ENCODE measurements at regions not wholly inside any gene's neighbourhood (a gene's known extent, or its start where the extent isn't known, plus 50 kb on each side); places are given as distances from the start of the nearest gene placed in this dataset.

GRCh38 chr14:34135492-34135891 lies 184.6 kb upstream of the EGLN3 start:
- Histone ChIP-seq H3K4me3 (ENCODE audit: low read length in 2 of 2) (no peak overlapping the region), H3K9me3 (ENCODE audit: control insufficient read depth, low read length) (no peaks in the 10 kb centered on the region), H3K27me3 (ENCODE audit: control insufficient read depth in 1 of 2, insufficient read depth in 2 of 2, low read length in 1 of 2) (no peaks in the 10 kb centered on the region), H3K36me3 (ENCODE audit: control insufficient read depth in 1 of 2, insufficient read depth in 2 of 2, low read length in 1 of 2) (no peaks in the 10 kb centered on the region), H3K4me1 (ENCODE audit: control insufficient read depth in 1 of 2, insufficient read depth in 2 of 2, low read length in 2 of 2) (no peaks in the 10 kb centered on the region), H3K27ac (ENCODE audit: low read depth in 1 of 2, low read length in 2 of 2) (no peak overlapping the region)
- ATAC-seq (ENCODE audit: low FRiP score): no peak
- intact Hi-C loops (cut with DNase I): no loop called here
- no peak for DNase-seq
- WGBS, 2 donors: 88 to 89% methylated on average over 7 of the region's 7 CpGs

GRCh38 chr14:34134484-34134883 lies 183.6 kb upstream of the EGLN3 start:
- H3K4me3 ChIP-seq (ENCODE audit: low read length in 2 of 2): no peak overlapping the region
- DNase-seq (no peak), ATAC-seq (ENCODE audit: low FRiP score) (no peak)
- no peaks in the 10 kb centered on the region for H3K27me3 ChIP-seq (ENCODE audit: control insufficient read depth in 1 of 2, insufficient read depth in 2 of 2, low read length in 1 of 2)
- H3K4me1 ChIP-seq (ENCODE audit: control insufficient read depth in 1 of 2, insufficient read depth in 2 of 2, low read length in 2 of 2): no peaks in the 10 kb centered on the region
- no peaks in the 10 kb centered on the region for H3K36me3 ChIP-seq (ENCODE audit: control insufficient read depth in 1 of 2, insufficient read depth in 2 of 2, low read length in 1 of 2)
- intact Hi-C loops (cut with DNase I): no loop called here
- no peaks in the 10 kb centered on the region for H3K9me3 ChIP-seq (ENCODE audit: control insufficient read depth, low read length)
- 95 to 98% methylated on average over 3 of the region's 3 CpGs for WGBS, 2 donors
- no peak overlapping the region for H3K27ac ChIP-seq (ENCODE audit: low read depth in 1 of 2, low read length in 2 of 2)

GRCh38 chr14:34129927-34130552 lies 179.2 kb upstream of the EGLN3 start:
- H3K9me3 ChIP-seq (ENCODE audit: control insufficient read depth, low read length): no peaks in the 10 kb centered on the region
- no peak overlapping the region for H3K27ac ChIP-seq (ENCODE audit: low read depth in 1 of 2, low read length in 2 of 2)
- no peak overlapping the region for H3K4me3 ChIP-seq (ENCODE audit: low read length in 2 of 2)
- DNase-seq (no peak), ATAC-seq (ENCODE audit: low FRiP score) (no peak)
- H3K27me3 ChIP-seq (ENCODE audit: control insufficient read depth in 1 of 2, insufficient read depth in 2 of 2, low read length in 1 of 2): no peaks in the 10 kb centered on the region
- H3K36me3 ChIP-seq (ENCODE audit: control insufficient read depth in 1 of 2, insufficient read depth in 2 of 2, low read length in 1 of 2): no peaks in the 10 kb centered on the region
- 88 to 95% methylated on average over 7 of the region's 7 CpGs for WGBS, 2 donors
- intact Hi-C loops (cut with DNase I): no loop called here
- H3K4me1 ChIP-seq (ENCODE audit: control insufficient read depth in 1 of 2, insufficient read depth in 2 of 2, low read length in 2 of 2): no peaks in the 10 kb centered on the region

- intact Hi-C loops (cut with DNase I): no loop called here
- H3K27me3 ChIP-seq (ENCODE audit: control insufficient read depth in 1 of 2, insufficient read depth in 2 of 2, low read length in 1 of 2): no peaks in the 10 kb centered on the region
- WGBS, 2 donors: 24 to 31% methylated on average over 9 of the region's 9 CpGs
- DNase-seq: peak in 1 of 2 donors; percentile 57
- H3K36me3 ChIP-seq (ENCODE audit: control insufficient read depth in 1 of 2, insufficient read depth in 2 of 2, low read length in 1 of 2): no peaks in the 10 kb centered on the region
- no peak overlapping the region for H3K4me3 ChIP-seq (ENCODE audit: low read length in 2 of 2)
- H3K9me3 ChIP-seq (ENCODE audit: control insufficient read depth, low read length): no peaks in the 10 kb centered on the region
- no peak for ATAC-seq (ENCODE audit: low FRiP score)
- no peaks in the 10 kb centered on the region for H3K4me1 ChIP-seq (ENCODE audit: control insufficient read depth in 1 of 2, insufficient read depth in 2 of 2, low read length in 2 of 2)
- H3K27ac ChIP-seq (ENCODE audit: low read depth in 1 of 2, low read length in 2 of 2): peak overlapping the region in 1 of 2 donors; percentile 13
These were observed 177.8 kb upstream of the EGLN3 start for GRCh38 chr14:34128665-34129064.

- no peaks in the 10 kb centered on the region for H3K36me3 ChIP-seq (ENCODE audit: control insufficient read depth in 1 of 2, insufficient read depth in 2 of 2, low read length in 1 of 2)
- H3K9me3 ChIP-seq (ENCODE audit: control insufficient read depth, low read length): no peaks in the 10 kb centered on the region
- no peaks in the 10 kb centered on the region for H3K4me1 ChIP-seq (ENCODE audit: control insufficient read depth in 1 of 2, insufficient read depth in 2 of 2, low read length in 2 of 2)
- no peak overlapping the region for H3K4me3 ChIP-seq (ENCODE audit: low read length in 2 of 2)
- H3K27me3 ChIP-seq (ENCODE audit: control insufficient read depth in 1 of 2, insufficient read depth in 2 of 2, low read length in 1 of 2): no peaks in the 10 kb centered on the region
- DNase-seq: no peak
- intact Hi-C loops (cut with DNase I): no loop called here
- no peak for ATAC-seq (ENCODE audit: low FRiP score)
- 92 to 93% methylated on average over 4 of the region's 4 CpGs for WGBS, 2 donors
- H3K27ac ChIP-seq (ENCODE audit: low read depth in 1 of 2, low read length in 2 of 2): no peak overlapping the region
These were observed 175.7 kb upstream of the EGLN3 start for GRCh38 chr14:34126586-34126985.

- WGBS, 2 donors: 69 to 74% methylated on average over 4 of the region's 4 CpGs
- intact Hi-C loops (cut with DNase I): loop anchor here in 1 of 2 donors (5.0 kb wide), 1 partner anchor 108 kb away; no protein-coding TSS in a partner anchor
- Histone ChIP-seq H3K36me3 (ENCODE audit: control insufficient read depth in 1 of 2, insufficient read depth in 2 of 2, low read length in 1 of 2) (no peaks in the 10 kb centered on the region), H3K4me1 (ENCODE audit: control insufficient read depth in 1 of 2, insufficient read depth in 2 of 2, low read length in 2 of 2) (no peaks in the 10 kb centered on the region), H3K27me3 (ENCODE audit: control insufficient read depth in 1 of 2, insufficient read depth in 2 of 2, low read length in 1 of 2) (no peaks in the 10 kb centered on the region), H3K9me3 (ENCODE audit: control insufficient read depth, low read length) (no peaks in the 10 kb centered on the region), H3K27ac (ENCODE audit: low read depth in 1 of 2, low read length in 2 of 2) (no peak overlapping the region), H3K4me3 (ENCODE audit: low read length in 2 of 2) (no peak overlapping the region)
- DNase-seq (no peak), ATAC-seq (ENCODE audit: low FRiP score) (no peak)
These were observed 173.7 kb upstream of the EGLN3 start for GRCh38 chr14:34124585-34124984.

GRCh38 chr14:34122650-34123049 lies 171.8 kb upstream of the EGLN3 start:
- intact Hi-C loops (cut with DNase I): loop anchor here in 1 of 2 donors (5.0 kb wide), 1 partner anchor 110 kb away; no protein-coding TSS in a partner anchor
- WGBS, 2 donors: 13 to 20% methylated on average over 1 of the region's 1 CpG
- H3K4me1 ChIP-seq (ENCODE audit: control insufficient read depth in 1 of 2, insufficient read depth in 2 of 2, low read length in 2 of 2): no peaks in the 10 kb centered on the region
- H3K27ac ChIP-seq (ENCODE audit: low read depth in 1 of 2, low read length in 2 of 2): no peak overlapping the region
- DNase-seq (no peak), ATAC-seq (ENCODE audit: low FRiP score) (no peak)
- no peaks in the 10 kb centered on the region for H3K36me3 ChIP-seq (ENCODE audit: control insufficient read depth in 1 of 2, insufficient read depth in 2 of 2, low read length in 1 of 2)
- H3K4me3 ChIP-seq (ENCODE audit: low read length in 2 of 2): no peak overlapping the region
- no peaks in the 10 kb centered on the region for H3K9me3 ChIP-seq (ENCODE audit: control insufficient read depth, low read length)
- H3K27me3 ChIP-seq (ENCODE audit: control insufficient read depth in 1 of 2, insufficient read depth in 2 of 2, low read length in 1 of 2): no peaks in the 10 kb centered on the region

GRCh38 chr14:34122081-34122480 lies 171.2 kb upstream of the EGLN3 start:
- intact Hi-C loops (cut with DNase I): loop anchor here in 1 of 2 donors (5.0 kb wide), 1 partner anchor 110 kb away; no protein-coding TSS in a partner anchor
- no peaks in the 10 kb centered on the region for H3K36me3 ChIP-seq (ENCODE audit: control insufficient read depth in 1 of 2, insufficient read depth in 2 of 2, low read length in 1 of 2)
- WGBS, 2 donors: 60 to 62% methylated on average over 3 of the region's 3 CpGs
- no peaks in the 10 kb centered on the region for H3K9me3 ChIP-seq (ENCODE audit: control insufficient read depth, low read length)
- no peak for DNase-seq
- no peak overlapping the region for H3K27ac ChIP-seq (ENCODE audit: low read depth in 1 of 2, low read length in 2 of 2)
- no peaks in the 10 kb centered on the region for H3K4me1 ChIP-seq (ENCODE audit: control insufficient read depth in 1 of 2, insufficient read depth in 2 of 2, low read length in 2 of 2)
- H3K27me3 ChIP-seq (ENCODE audit: control insufficient read depth in 1 of 2, insufficient read depth in 2 of 2, low read length in 1 of 2): no peaks in the 10 kb centered on the region
- H3K4me3 ChIP-seq (ENCODE audit: low read length in 2 of 2): no peak overlapping the region
- no peak for ATAC-seq (ENCODE audit: low FRiP score)

- Histone ChIP-seq H3K36me3 (ENCODE audit: control insufficient read depth in 1 of 2, insufficient read depth in 2 of 2, low read length in 1 of 2) (no peaks in the 10 kb centered on the region), H3K4me3 (ENCODE audit: low read length in 2 of 2) (no peak overlapping the region), H3K9me3 (ENCODE audit: control insufficient read depth, low read length) (no peaks in the 10 kb centered on the region), H3K27ac (ENCODE audit: low read depth in 1 of 2, low read length in 2 of 2) (no peak overlapping the region), H3K4me1 (ENCODE audit: control insufficient read depth in 1 of 2, insufficient read depth in 2 of 2, low read length in 2 of 2) (no peaks in the 10 kb centered on the region), H3K27me3 (ENCODE audit: control insufficient read depth in 1 of 2, insufficient read depth in 2 of 2, low read length in 1 of 2) (no peaks in the 10 kb centered on the region)
- WGBS, 2 donors: 47 to 76% methylated on average over 3 of the region's 3 CpGs
- ATAC-seq (ENCODE audit: low FRiP score) (no peak), DNase-seq (no peak)
- intact Hi-C loops (cut with DNase I): loop anchor here in 1 of 2 donors (5.0 kb wide), 1 partner anchor 112 kb away; no protein-coding TSS in a partner anchor
These were observed 169.5 kb upstream of the EGLN3 start for GRCh38 chr14:34120185-34120977.
